H1 (cell line): ENCODE measurements at regions not wholly inside any gene's neighbourhood (a gene's known extent, or its start where the extent isn't known, plus 50 kb on each side); places are given as distances from the start of the nearest gene placed in this dataset.

Experiments used
- CTCF ChIA-PET: fragments of 300-600 bp; sonication (Branson Sonifier 250); formaldehyde crosslinking; loops from one replicate; lab custom pipeline; 2021; ENCODE audit not compliant: partially characterized antibody; lab: Charles Lee
- POLR2A ChIA-PET: fragments of 300-600 bp; sonication (Branson Sonifier 250); formaldehyde crosslinking; loops from one replicate; lab custom pipeline; 2021; ENCODE audit warnings: inconsistent platforms; ENCODE audit not compliant: partially characterized antibody; lab: Charles Lee
- DNase-seq, 2 experiments: peaks; one replicate each; pipeline versions ENCODE4 v3.0.0 to v3.0.0-alpha.2; 2010 to 2022; ENCODE audit warnings: low spot score in 2 of 2, low read depth in 1 of 2, mixed read lengths in 1 of 2
- FAIRE-seq: peaks from 2 replicates; lab custom pipeline; 2011; peaks lifted over from hg19 to GRCh38; lab: Jason Lieb, UNC
- H2AFZ ChIP-seq: 2 replicates; pipeline ENCODE4 v1.8.1; 2012; ENCODE audit warnings: low read length, inconsistent platforms
- H2AK5ac ChIP-seq: 2 replicates; pipeline ENCODE4 v1.6.1; 2013; ENCODE audit warnings: low read depth, low read length
- H2BK120ac ChIP-seq: replicated peaks from 2 replicates; pipeline ENCODE3; 2013; ENCODE audit warnings: low read depth, low read length, inconsistent platforms
- H2BK12ac ChIP-seq: 2 replicates; pipeline ENCODE4 v1.6.1; 2013; ENCODE audit warnings: low read depth, low read length
- H2BK15ac ChIP-seq: 2 replicates; pipeline ENCODE4 v1.6.1; 2013; ENCODE audit warnings: low read length
- H2BK20ac ChIP-seq: 2 replicates; pipeline ENCODE4 v1.6.1; 2013; ENCODE audit warnings: low read length
- H2BK5ac ChIP-seq: 2 replicates; pipeline ENCODE4 v1.6.1; 2013; ENCODE audit warnings: low read depth, low read length
- H3K14ac ChIP-seq: 2 replicates; pipeline ENCODE4 v1.6.1; 2013; ENCODE audit warnings: inconsistent platforms; ENCODE audit not compliant: insufficient read length
- H3K18ac ChIP-seq: 2 replicates; pipeline ENCODE4 v1.6.1; 2013; ENCODE audit warnings: low read length; ENCODE audit errors: extremely low read depth
- H3K23ac ChIP-seq: 2 replicates; pipeline ENCODE4 v1.6.1; 2013; ENCODE audit warnings: inconsistent platforms; ENCODE audit not compliant: insufficient read length
- H3K23me2 ChIP-seq: 2 replicates; pipeline ENCODE4 v1.6.1; 2013; ENCODE audit warnings: low read depth, low read length
- H3K27ac ChIP-seq: 2 replicates; pipeline ENCODE4 v1.6.1; 2011; ENCODE audit warnings: low read depth, low read length, inconsistent platforms
- H3K27me3 ChIP-seq, 4 experiments: replicated peaks in 1 of 4; 1 replicate in 1 of 4; 2 replicates in 3 of 4; pipeline versions ENCODE4 v1.6.1 to v1.8.1; 2011 to 2013; ENCODE audit warnings: low read length in 3 of 4, mild to moderate bottlenecking in 3 of 4, inconsistent platforms in 2 of 4, mixed read lengths in 2 of 4, moderate library complexity in 1 of 4; ENCODE audit not compliant: control insufficient read depth in 3 of 4, insufficient read depth in 3 of 4; ENCODE audit errors: extremely low read depth in 1 of 4
- H3K36me3 ChIP-seq, 4 experiments: 2 replicates each; pipeline versions ENCODE4 v1.6.1 to v1.8.1; 2011 to 2013; ENCODE audit warnings: mild to moderate bottlenecking in 4 of 4, low read length in 3 of 4, moderate library complexity in 2 of 4, control low read depth in 1 of 4, inconsistent platforms in 1 of 4; ENCODE audit not compliant: insufficient read depth in 4 of 4, control insufficient read depth in 2 of 4
- H3K4ac ChIP-seq: replicated peaks from 2 replicates; pipeline ENCODE3; 2013; ENCODE audit warnings: low read length, low read depth, mixed read lengths, inconsistent platforms; ENCODE audit not compliant: insufficient read length
- H3K4me1 ChIP-seq, 4 experiments: replicated peaks in 1 of 4; 1 replicate in 1 of 4; 2 replicates in 3 of 4; pipeline versions ENCODE4 v1.6.1 to v1.8.1; 2011 to 2013; ENCODE audit warnings: low read length in 3 of 4, inconsistent platforms in 2 of 4, mixed read lengths in 1 of 4; ENCODE audit not compliant: insufficient read depth in 4 of 4, control insufficient read depth in 3 of 4
- H3K4me2 ChIP-seq, 2 experiments: 2 replicates each; pipeline versions ENCODE4 v1.6.1 to v1.8.1; 2011 to 2013; ENCODE audit warnings: low read depth in 2 of 2, low read length in 2 of 2, control low read depth in 1 of 2, inconsistent platforms in 1 of 2, mild to moderate bottlenecking in 1 of 2; ENCODE audit not compliant: insufficient read depth in 1 of 2
- H3K4me3 ChIP-seq, 4 experiments: fragments of 200-600, 300-600 bp in 1 of 4; sonication (generic), shearing (Covaris generic), sonication (Bioruptor Twin) in 1 of 4; 2 replicates each; pipeline versions ENCODE4 v1.5.1 to v1.8.1; 2011 to 2016; ENCODE audit warnings: low read length in 4 of 4, low read depth in 3 of 4, control low read depth in 2 of 4, inconsistent platforms in 2 of 4, mild to moderate bottlenecking in 2 of 4, mixed read lengths in 1 of 4, moderate library complexity in 1 of 4; ENCODE audit not compliant: insufficient read depth in 2 of 4; ENCODE audit errors: extremely low read depth in 1 of 4
- H3K56ac ChIP-seq: replicated peaks from 2 replicates; pipeline ENCODE3; 2013; ENCODE audit warnings: low read depth, mild to moderate bottlenecking, mixed read lengths, low read length, inconsistent platforms; ENCODE audit not compliant: insufficient read length
- H3K79me1 ChIP-seq: 2 replicates; pipeline ENCODE4 v1.6.1; 2013; ENCODE audit warnings: low read depth, low read length, control low read depth
- H3K79me2 ChIP-seq, 2 experiments: 2 replicates each; pipeline versions ENCODE4 v1.6.1 to v1.8.1; 2012 to 2013; ENCODE audit warnings: low read length in 2 of 2, mild to moderate bottlenecking in 2 of 2, inconsistent platforms in 1 of 2; ENCODE audit not compliant: insufficient read depth in 2 of 2, control insufficient read depth in 1 of 2
- H3K9ac ChIP-seq, 4 experiments: replicated peaks in 1 of 4; 1 replicate in 1 of 4; 2 replicates in 3 of 4; pipeline versions ENCODE4 v1.6.1 to v1.8.1; 2011 to 2013; ENCODE audit warnings: low read depth in 3 of 4, low read length in 3 of 4, control low read depth in 2 of 4, mild to moderate bottlenecking in 2 of 4, moderate library complexity in 2 of 4, inconsistent platforms in 1 of 4; ENCODE audit errors: extremely low read depth in 1 of 4
- H3K9me3 ChIP-seq, 2 experiments: 2 replicates each; pipeline versions ENCODE4 v1.6.1 to v1.8.1; 2012 to 2013; ENCODE audit warnings: mild to moderate bottlenecking in 2 of 2, moderate library complexity in 2 of 2, control low read depth in 1 of 2, inconsistent platforms in 1 of 2, low read depth in 1 of 2, low read length in 1 of 2, mixed read lengths in 1 of 2; ENCODE audit not compliant: insufficient read depth in 2 of 2
- H4K20me1 ChIP-seq, 2 experiments: replicated peaks in 1 of 2; 2 replicates each; pipeline versions ENCODE3 to v1.8.1; 2011 to 2013; ENCODE audit warnings: inconsistent platforms in 2 of 2, low read length in 2 of 2, mild to moderate bottlenecking in 1 of 2; ENCODE audit not compliant: insufficient read depth in 2 of 2, control insufficient read depth in 1 of 2
- H4K5ac ChIP-seq: 2 replicates; pipeline ENCODE4 v1.6.1; 2013; ENCODE audit warnings: low read length, low read depth, mixed read lengths, inconsistent platforms; ENCODE audit not compliant: insufficient read length
- H4K8ac ChIP-seq: 2 replicates; pipeline ENCODE4 v1.8.0; 2013; ENCODE audit warnings: mild to moderate bottlenecking, moderate library complexity, low read length, inconsistent platforms; ENCODE audit not compliant: insufficient read depth; ENCODE audit errors: extremely low read depth
- H4K91ac ChIP-seq: replicated peaks from 2 replicates; pipeline ENCODE3; 2013; ENCODE audit warnings: low read length, mixed read lengths, inconsistent platforms; ENCODE audit not compliant: insufficient read length
- ASH2L ChIP-seq: fragments of 200-600, 300-600 bp; sonication (generic); IDR thresholded peaks from one replicate; pipeline ENCODE4 v1.7.1; 2017; ENCODE audit warnings: low read length
- EGR1 ChIP-seq: IDR thresholded peaks from 2 replicates; pipeline ENCODE4 v1.6.1; 2011; ENCODE audit warnings: low read depth, low read length, borderline replicate concordance
- EP300 ChIP-seq, 2 experiments: IDR thresholded peaks; 1 replicate in 1 of 2; 2 replicates in 1 of 2; pipeline ENCODE4 v1.6.1; 2011 to 2012; ENCODE audit warnings: low read depth in 2 of 2, low read length in 2 of 2, mild to moderate bottlenecking in 2 of 2, borderline replicate concordance in 1 of 2, inconsistent platforms in 1 of 2, moderate library complexity in 1 of 2
- EZH2 ChIP-seq: fragments of 200-600 bp; sonication (generic); IDR thresholded peaks from 2 replicates; pipeline ENCODE4 v1.7.1; 2012; ENCODE audit warnings: low read depth, mild to moderate bottlenecking, moderate library complexity, low read length, inconsistent platforms; ENCODE audit not compliant: severe bottlenecking
- FOSL1 ChIP-seq: IDR thresholded peaks from 2 replicates; pipeline ENCODE4 v1.6.1; 2011; ENCODE audit warnings: mild to moderate bottlenecking, low read depth, low read length, moderate library complexity; ENCODE audit not compliant: insufficient read depth
- NRF1 ChIP-seq: IDR thresholded peaks from 2 replicates; pipeline ENCODE4 v1.6.1; 2011; ENCODE audit warnings: mild to moderate bottlenecking, low read depth, low read length, improper control_type of control experiment
- POU5F1 ChIP-seq: IDR thresholded peaks from 2 replicates; pipeline ENCODE4 v1.6.1; 2011; ENCODE audit warnings: low read depth, mild to moderate bottlenecking, low read length, moderate library complexity
- RBBP5 ChIP-seq: IDR thresholded peaks from 2 replicates; pipeline ENCODE4 v1.7.1; 2012; ENCODE audit warnings: low read depth, mild to moderate bottlenecking, inconsistent platforms, low read length, moderate library complexity, borderline replicate concordance
- RNF2 ChIP-seq: fragments of 200-900, 300-1000 bp; sonication (generic); IDR thresholded peaks from 2 replicates; pipeline ENCODE4 v1.7.1; 2016; ENCODE audit warnings: borderline replicate concordance, low read depth, mild to moderate bottlenecking, antibody characterized with exemption, low read length; ENCODE audit not compliant: poor library complexity, severe bottlenecking; ENCODE audit errors: missing control alignments
- SIX5 ChIP-seq: IDR thresholded peaks from 2 replicates; pipeline ENCODE4 v1.6.1; 2011; ENCODE audit warnings: mild to moderate bottlenecking, low read depth, low read length
- SP1 ChIP-seq: IDR thresholded peaks from 2 replicates; pipeline ENCODE4 v1.6.1; 2011; ENCODE audit warnings: low read depth, low read length
- YY1 ChIP-seq: IDR thresholded peaks from 2 replicates; pipeline ENCODE4 v1.6.1; 2011; ENCODE audit warnings: low read depth, mild to moderate bottlenecking, low read length
- WGBS, 2 experiments: shearing (Covaris generic) in 1 of 2; methylation state at CpG; one replicate each; pipeline versions ENCODE4 v1.1.6 to v1.1.7; 2013 to 2015; ENCODE audit warnings: low lambda C conversion rate in 2 of 2, mixed read lengths in 2 of 2, inconsistent platforms in 1 of 2, low coverage in 1 of 2, missing lambda C conversion rate in 1 of 2; ENCODE audit not compliant: insufficient replicate concordance in 2 of 2, insufficient coverage in 1 of 2, insufficient read length in 1 of 2; ENCODE audit errors: extremely low coverage in 1 of 2, missing lambda C conversion rate in 1 of 2; 5-methylcytosine and 5-hydroxymethylcytosine counted together

DNA sequence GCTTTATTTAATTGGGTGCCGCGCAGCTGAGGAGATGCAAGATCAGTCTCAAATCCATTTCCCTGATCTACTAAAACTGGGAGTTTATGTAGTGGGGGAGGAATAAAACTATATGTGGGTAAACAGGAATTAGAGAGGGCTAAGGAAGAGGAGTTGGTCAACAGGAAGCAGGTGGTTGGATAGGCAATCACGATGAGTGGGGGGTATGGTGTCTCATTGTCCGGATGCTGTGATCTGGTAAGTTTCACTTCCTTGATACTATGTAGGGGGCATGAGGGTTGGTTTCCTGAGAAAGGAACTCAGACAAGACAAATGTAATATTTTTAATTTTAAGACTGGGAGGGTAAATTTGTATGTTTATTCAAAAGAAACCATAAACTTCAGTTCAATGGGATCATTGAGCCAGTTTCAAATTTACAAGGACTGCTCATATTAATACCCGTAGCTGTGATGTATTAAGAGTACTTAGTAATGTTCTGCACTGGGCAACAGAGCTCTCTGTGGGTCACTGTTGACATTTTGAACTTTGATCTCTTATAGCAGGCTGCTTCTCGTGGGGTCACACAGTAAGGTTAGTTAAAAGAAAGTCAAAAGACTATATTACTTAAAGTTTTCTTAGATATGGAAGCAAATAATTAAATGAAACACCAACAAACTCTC lies 786.2 kb upstream of the FBXO33 start:
- H4K20me1 ChIP-seq = no peaks in the 10 kb centered on the region
- H3K23ac ChIP-seq = no peak overlapping the region
- H2BK120ac ChIP-seq = no peak overlapping the region
- H3K27me3 ChIP-seq = no peaks in the 10 kb centered on the region
- H3K27ac ChIP-seq = no peak overlapping the region
- H3K4me3 ChIP-seq = no peak overlapping the region
- no peaks in the 10 kb centered on the region for H3K79me1 ChIP-seq
- H2BK15ac ChIP-seq = no peak overlapping the region
- no peak for FAIRE-seq
- ChIA-PET POLR2A (no interaction called here), CTCF (interaction anchor here (0.7 kb wide), 1 partner anchor 611 kb away, joined by 3 read pairs; no protein-coding TSS in a partner anchor)
- H3K14ac ChIP-seq = no peak overlapping the region
- no peak overlapping the region for H4K8ac ChIP-seq
- no peaks in the 10 kb centered on the region for H3K79me2 ChIP-seq
- no peak overlapping the region for H2BK5ac ChIP-seq
- no peak overlapping the region for H4K5ac ChIP-seq
- H3K4me1 ChIP-seq = no peaks in the 10 kb centered on the region
- no peak overlapping the region for H3K18ac ChIP-seq
- peak overlapping the region; percentile 8; the same call in 1 of the 2 replicates for H2AFZ ChIP-seq
- H4K91ac ChIP-seq = no peak overlapping the region
- no peak overlapping the region for H2BK12ac ChIP-seq
- H3K9me3 ChIP-seq = no peaks in the 10 kb centered on the region; a peak in 1 of 4 replicates
- no peak overlapping the region for H2BK20ac ChIP-seq
- WGBS, 2 experiments = 89% methylated on average over 6 of the region's 6 CpGs; no CpG with 5 or more reads in 1 of the 2 experiments
- no peak overlapping the region for H3K4me2 ChIP-seq
- TF ChIP-seq ASH2L = no peak
- no peak for TF ChIP-seq YY1
- no peak for TF ChIP-seq EP300 (IDR thresholded peaks at IDR 0.05; ENCODE audit: borderline replicate concordance in 1 of 2, low read depth in 2 of 2, low read length in 2 of 2)
- TF ChIP-seq RNF2 = no peak
- no peak for TF ChIP-seq SP1
- no peak for TF ChIP-seq FOSL1
- no peak for TF ChIP-seq NRF1
- no peak for TF ChIP-seq EGR1
- no peak for TF ChIP-seq POU5F1
- no peak for TF ChIP-seq RBBP5
- no peak for TF ChIP-seq SIX5
- no peak for TF ChIP-seq EZH2
- no peak overlapping the region for H2AK5ac ChIP-seq
- no peaks in the 10 kb centered on the region for H3K23me2 ChIP-seq
- DNase-seq = no peak
- no peaks in the 10 kb centered on the region for H3K36me3 ChIP-seq
- H3K4ac ChIP-seq = no peak overlapping the region
- H3K56ac ChIP-seq = no peak overlapping the region
- H3K9ac ChIP-seq = no peak overlapping the region
